ENCODE measurements at regions not wholly inside any gene's neighbourhood (a gene's known extent, or its start where the extent isn't known, plus 50 kb on each side); places are given as distances from the start of the nearest gene placed in this dataset.

DNA sequence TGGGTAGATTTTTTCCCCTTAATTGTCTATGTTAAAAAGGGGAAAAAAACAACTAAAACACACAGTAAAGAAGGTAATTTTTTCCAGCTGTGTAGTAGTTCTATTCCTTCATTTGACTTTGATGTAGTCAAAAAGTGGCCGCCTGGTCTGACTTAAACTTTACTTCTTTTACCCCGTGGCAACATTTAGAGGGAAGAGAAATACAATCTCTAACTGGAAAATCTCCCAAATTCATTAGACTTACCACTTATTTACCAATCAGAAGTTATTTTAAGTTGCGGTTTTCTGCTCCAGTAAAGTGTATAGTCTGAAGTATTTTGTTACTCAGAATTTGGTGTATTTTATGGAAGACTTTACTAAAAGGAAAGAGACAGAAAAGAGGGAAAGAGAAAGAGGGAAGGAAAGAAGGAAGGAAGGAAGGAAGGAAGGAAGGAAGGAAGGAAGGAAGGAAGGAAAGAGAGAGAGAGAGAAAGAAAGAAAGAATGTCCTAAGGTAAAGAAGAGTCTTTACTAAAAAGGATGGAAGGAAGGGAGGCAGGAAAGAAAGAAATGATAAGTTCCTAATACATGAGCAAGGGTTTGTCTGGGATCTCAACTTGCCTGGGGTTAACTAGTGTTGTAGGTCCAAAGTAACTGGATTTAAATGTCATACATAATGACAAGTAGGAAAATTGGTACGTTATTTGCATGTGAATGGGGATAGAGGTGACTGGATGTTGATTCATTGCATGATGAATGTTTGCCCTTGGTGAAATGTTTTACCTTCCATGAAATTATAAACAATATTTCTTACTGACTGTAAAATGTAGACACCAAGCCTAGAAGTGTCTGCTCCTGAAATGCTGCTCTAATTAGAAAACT lies 135.1 kb downstream of the SAMD5 start:
- TF ChIP-seq, protein P1, sequence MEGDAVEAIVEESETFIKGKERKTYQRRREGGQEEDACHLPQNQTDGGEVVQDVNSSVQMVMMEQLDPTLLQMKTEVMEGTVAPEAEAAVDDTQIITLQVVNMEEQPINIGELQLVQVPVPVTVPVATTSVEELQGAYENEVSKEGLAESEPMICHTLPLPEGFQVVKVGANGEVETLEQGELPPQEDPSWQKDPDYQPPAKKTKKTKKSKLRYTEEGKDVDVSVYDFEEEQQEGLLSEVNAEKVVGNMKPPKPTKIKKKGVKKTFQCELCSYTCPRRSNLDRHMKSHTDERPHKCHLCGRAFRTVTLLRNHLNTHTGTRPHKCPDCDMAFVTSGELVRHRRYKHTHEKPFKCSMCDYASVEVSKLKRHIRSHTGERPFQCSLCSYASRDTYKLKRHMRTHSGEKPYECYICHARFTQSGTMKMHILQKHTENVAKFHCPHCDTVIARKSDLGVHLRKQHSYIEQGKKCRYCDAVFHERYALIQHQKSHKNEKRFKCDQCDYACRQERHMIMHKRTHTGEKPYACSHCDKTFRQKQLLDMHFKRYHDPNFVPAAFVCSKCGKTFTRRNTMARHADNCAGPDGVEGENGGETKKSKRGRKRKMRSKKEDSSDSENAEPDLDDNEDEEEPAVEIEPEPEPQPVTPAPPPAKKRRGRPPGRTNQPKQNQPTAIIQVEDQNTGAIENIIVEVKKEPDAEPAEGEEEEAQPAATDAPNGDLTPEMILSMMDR (IDR thresholded peaks at IDR 0.05; ENCODE audit: borderline replicate concordance, extremely low read depth, low read length, poor library complexity, severe bottlenecking): no peak
- TF ChIP-seq EZH2 (IDR thresholded peaks at IDR 0.05; ENCODE audit: borderline replicate concordance, low read depth, low read length, severe bottlenecking): no peak
- no peaks in the 10 kb centered on the region for H4K20me1 ChIP-seq (ENCODE audit: insufficient read depth, low read length)
- ATAC-seq (ENCODE audit: insufficient read depth, low read depth): no peak
- no peaks in the 10 kb centered on the region for H3K27me3 ChIP-seq (ENCODE audit: insufficient read depth, low read length, poor library complexity)
- H3K4me2 ChIP-seq (ENCODE audit: insufficient read depth, low read length): no peak overlapping the region
- no peaks in the 10 kb centered on the region for H3K79me2 ChIP-seq (ENCODE audit: insufficient read depth, low read length)
- H3K9ac ChIP-seq (ENCODE audit: low read depth, low read length): no peak overlapping the region
- no peaks in the 10 kb centered on the region for H3K36me3 ChIP-seq (ENCODE audit: insufficient read depth, low read length)
- no peaks in the 10 kb centered on the region for H3K4me1 ChIP-seq (ENCODE audit: insufficient read depth, low read length)
- H2AFZ ChIP-seq (ENCODE audit: low read depth, low read length): no peak overlapping the region
- no peak overlapping the region for H3K27ac ChIP-seq (ENCODE audit: low read length)
- H3K4me3 ChIP-seq (ENCODE audit: low read depth in 1 of 2, low read length in 2 of 2): no peak overlapping the region
- no peak for DNase-seq
- H3K9me3 ChIP-seq (ENCODE audit: insufficient read depth, low read length, severe bottlenecking): no peaks in the 10 kb centered on the region

DNA sequence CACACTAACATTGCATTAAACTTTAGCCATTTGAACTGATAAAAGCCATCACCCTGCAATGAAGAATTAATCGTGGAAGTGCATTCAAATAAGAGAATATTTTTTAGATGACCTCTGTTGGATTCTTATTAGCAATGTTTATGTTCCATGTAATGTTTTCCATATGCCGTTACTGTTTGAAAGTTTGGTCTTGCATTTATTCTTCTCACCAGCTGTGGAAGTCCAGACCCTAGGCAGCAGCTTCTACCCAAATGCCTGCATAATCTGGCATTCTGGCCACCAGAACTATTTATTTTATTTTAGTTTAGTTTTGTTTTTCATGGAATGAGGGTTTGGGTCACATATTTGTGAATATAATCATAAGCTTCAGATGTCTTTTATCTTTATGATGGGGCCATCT lies 140.4 kb downstream of the SAMD5 start:
- no peak for TF ChIP-seq EZH2 (IDR thresholded peaks at IDR 0.05; ENCODE audit: borderline replicate concordance, low read depth, low read length, severe bottlenecking)
- TF ChIP-seq, protein P1 (IDR thresholded peaks at IDR 0.05; ENCODE audit: borderline replicate concordance, extremely low read depth, low read length, poor library complexity, severe bottlenecking): no peak
- Histone ChIP-seq H3K4me1 (ENCODE audit: insufficient read depth, low read length) (no peaks in the 10 kb centered on the region), H2AFZ (ENCODE audit: low read depth, low read length) (no peak overlapping the region), H3K9ac (ENCODE audit: low read depth, low read length) (no peak overlapping the region), H3K27ac (ENCODE audit: low read length) (no peak overlapping the region), H4K20me1 (ENCODE audit: insufficient read depth, low read length) (no peaks in the 10 kb centered on the region), H3K79me2 (ENCODE audit: insufficient read depth, low read length) (no peaks in the 10 kb centered on the region), H3K9me3 (ENCODE audit: insufficient read depth, low read length, severe bottlenecking) (no peaks in the 10 kb centered on the region), H3K4me2 (ENCODE audit: insufficient read depth, low read length) (no peak overlapping the region), H3K36me3 (ENCODE audit: insufficient read depth, low read length) (no peaks in the 10 kb centered on the region), H3K27me3 (ENCODE audit: insufficient read depth, low read length, poor library complexity) (no peaks in the 10 kb centered on the region), H3K4me3 (ENCODE audit: low read depth in 1 of 2, low read length in 2 of 2) (no peak overlapping the region)
- no peak for ATAC-seq (ENCODE audit: insufficient read depth, low read depth)
- DNase-seq: no peak

DNA sequence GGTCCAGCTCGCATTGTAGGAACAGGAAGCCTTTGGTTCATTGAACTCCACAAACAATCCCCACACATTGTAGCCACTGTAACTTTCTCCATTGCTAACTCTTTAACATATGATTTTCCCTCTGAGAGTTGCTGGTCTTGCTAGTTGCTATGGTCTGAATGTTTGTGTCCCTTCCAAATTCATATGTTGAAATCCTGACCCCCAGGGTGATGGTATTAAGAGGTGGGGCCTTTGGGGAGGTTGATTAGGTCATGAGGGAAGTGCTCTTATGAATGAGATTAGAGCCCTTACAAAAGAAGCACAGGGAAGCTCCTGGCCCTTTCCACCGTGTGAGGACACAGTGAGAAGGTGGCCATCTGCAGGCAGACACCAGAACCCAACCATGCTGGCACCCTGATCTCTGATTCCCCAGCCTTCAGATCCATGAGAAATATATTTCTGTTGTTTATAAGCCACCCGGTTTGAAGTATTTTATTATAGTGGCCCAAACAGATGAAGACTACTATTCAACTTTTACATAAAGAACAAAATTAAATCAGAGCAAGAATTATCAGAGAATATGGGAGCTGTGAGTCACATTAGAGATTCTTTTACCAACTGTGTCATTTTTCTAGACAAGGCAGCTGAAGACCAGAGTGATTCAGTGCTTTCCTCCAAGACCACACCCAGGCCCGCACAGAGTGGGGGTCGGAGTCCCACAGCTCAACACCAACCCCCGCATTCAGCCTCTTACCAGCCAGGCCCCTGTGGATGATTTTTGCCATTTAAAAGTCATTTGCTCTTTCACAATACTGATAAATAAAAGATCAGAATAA lies 143.0 kb downstream of the SAMD5 start:
- DNase-seq: no peak
- Histone ChIP-seq H3K4me2 (ENCODE audit: insufficient read depth, low read length) (no peak overlapping the region), H3K27me3 (ENCODE audit: insufficient read depth, low read length, poor library complexity) (no peaks in the 10 kb centered on the region), H2AFZ (ENCODE audit: low read depth, low read length) (no peak overlapping the region), H3K4me3 (ENCODE audit: low read depth in 1 of 2, low read length in 2 of 2) (no peak overlapping the region), H4K20me1 (ENCODE audit: insufficient read depth, low read length) (no peaks in the 10 kb centered on the region), H3K4me1 (ENCODE audit: insufficient read depth, low read length) (no peaks in the 10 kb centered on the region), H3K79me2 (ENCODE audit: insufficient read depth, low read length) (no peaks in the 10 kb centered on the region), H3K9ac (ENCODE audit: low read depth, low read length) (no peak overlapping the region), H3K27ac (ENCODE audit: low read length) (no peak overlapping the region), H3K9me3 (ENCODE audit: insufficient read depth, low read length, severe bottlenecking) (no peaks in the 10 kb centered on the region), H3K36me3 (ENCODE audit: insufficient read depth, low read length) (no peaks in the 10 kb centered on the region)
- no peak for ATAC-seq (ENCODE audit: insufficient read depth, low read depth)
- TF ChIP-seq, protein P1 (IDR thresholded peaks at IDR 0.05; ENCODE audit: borderline replicate concordance, extremely low read depth, low read length, poor library complexity, severe bottlenecking): no peak
- TF ChIP-seq EZH2 (IDR thresholded peaks at IDR 0.05; ENCODE audit: borderline replicate concordance, low read depth, low read length, severe bottlenecking): no peak
